CD14-positive monocyte (primary cell): ENCODE measurements at regions not wholly inside any gene's neighbourhood (a gene's known extent, or its start where the extent isn't known, plus 50 kb on each side); places are given as distances from the start of the nearest gene placed in this dataset.

Experiments used
- DNase-seq, 3 donors: peaks; one replicate each; pipeline ENCODE4 v3.0.0-alpha.2; 2011 to 2022
- H2AFZ ChIP-seq: 2 replicates; pipeline ENCODE4 v1.6.0; 2012; ENCODE audit warnings: mild to moderate bottlenecking, low read depth, low read length, inconsistent platforms; ENCODE audit not compliant: insufficient read depth, poor library complexity, severe bottlenecking
- H3K27ac ChIP-seq, 2 donors: 1 replicate in 1 of 2; 2 replicates in 1 of 2; pipeline ENCODE4 v1.5.1; 2012 to 2013; ENCODE audit warnings: low read length in 2 of 2, control low read depth in 1 of 2, inconsistent platforms in 1 of 2, low read depth in 1 of 2, mild to moderate bottlenecking in 1 of 2
- H3K27me3 ChIP-seq, 2 donors: one replicate each; pipeline versions ENCODE4 v1.6.0 to v1.6.1; 2011 to 2013; ENCODE audit warnings: low read length in 2 of 2; ENCODE audit not compliant: control insufficient read depth in 2 of 2, insufficient read depth in 2 of 2
- H3K36me3 ChIP-seq, 2 donors: replicated peaks in 1 of 2; 1 replicate in 1 of 2; 2 replicates in 1 of 2; pipeline versions ENCODE4 v1.5.1 to v1.6.1; 2012 to 2013; ENCODE audit warnings: low read length in 2 of 2, control low read depth in 1 of 2, inconsistent platforms in 1 of 2, mild to moderate bottlenecking in 1 of 2; ENCODE audit not compliant: insufficient read depth in 2 of 2, control insufficient read depth in 1 of 2
- H3K4me1 ChIP-seq, 2 donors: 1 replicate in 1 of 2; 2 replicates in 1 of 2; pipeline versions ENCODE4 v1.5.1 to v1.6.1; 2012 to 2013; ENCODE audit warnings: low read length in 2 of 2, control low read depth in 1 of 2, inconsistent platforms in 1 of 2, mild to moderate bottlenecking in 1 of 2, moderate library complexity in 1 of 2; ENCODE audit not compliant: insufficient read depth in 2 of 2, control insufficient read depth in 1 of 2
- H3K4me2 ChIP-seq: replicated peaks from 2 replicates; pipeline ENCODE3; 2012; ENCODE audit warnings: low read length, moderate library complexity, mild to moderate bottlenecking; ENCODE audit not compliant: poor library complexity, severe bottlenecking; ENCODE audit errors: extremely low read depth
- H3K4me3 ChIP-seq, 3 experiments: fragments of 200-600 bp in 1 of 3; sonication (generic) in 1 of 3; replicated peaks in 1 of 3; 1 replicate in 2 of 3; 2 replicates in 1 of 3; pipeline ENCODE4 v1.5.1; 2011 to 2013; ENCODE audit warnings: low read length in 3 of 3, mild to moderate bottlenecking in 3 of 3, control low read depth in 2 of 3, low read depth in 2 of 3, inconsistent platforms in 1 of 3, moderate library complexity in 1 of 3
- H3K79me2 ChIP-seq: 2 replicates; pipeline ENCODE4 v1.6.0; 2012; ENCODE audit warnings: mild to moderate bottlenecking, control low read depth, inconsistent platforms, low read length, moderate library complexity; ENCODE audit not compliant: insufficient read depth
- H3K9ac ChIP-seq: 2 replicates; pipeline ENCODE4 v1.6.0; 2017; ENCODE audit warnings: low read length, mild to moderate bottlenecking; ENCODE audit not compliant: insufficient read depth, poor library complexity, severe bottlenecking
- H3K9me3 ChIP-seq, 2 donors: replicated peaks in 1 of 2; 1 replicate in 1 of 2; 2 replicates in 1 of 2; pipeline versions ENCODE4 v1.5.1 to v1.6.1; 2012 to 2013; ENCODE audit warnings: low read length in 2 of 2, control low read depth in 1 of 2; ENCODE audit not compliant: control insufficient read depth in 1 of 2, insufficient read depth in 1 of 2
- H4K20me1 ChIP-seq: 2 replicates; pipeline ENCODE4 v1.6.0; 2012; ENCODE audit warnings: mild to moderate bottlenecking, low read length, control low read depth, moderate library complexity; ENCODE audit not compliant: insufficient read depth
- H3K27ac Mint-ChIP-seq, 7 donors: one replicate each; pipeline ENCODE4 v1.8.0; 2020; ENCODE audit warnings: mild to moderate bottlenecking in 7 of 7, mixed read lengths in 7 of 7, moderate library complexity in 6 of 7, inconsistent platforms in 2 of 7
- H3K27me3 Mint-ChIP-seq, 3 donors: one replicate each; pipeline ENCODE4 v1.8.0; 2021 to 2022; ENCODE audit warnings: low read depth in 3 of 3, mild to moderate bottlenecking in 3 of 3, mixed read lengths in 3 of 3, moderate library complexity in 3 of 3, inconsistent platforms in 1 of 3
- H3K36me3 Mint-ChIP-seq, 2 donors: one replicate each; pipeline ENCODE4 v1.8.0; 2020; ENCODE audit warnings: mixed read lengths in 2 of 2, inconsistent platforms in 1 of 2, mild to moderate bottlenecking in 1 of 2
- H3K4me1 Mint-ChIP-seq: one replicate; pipeline ENCODE4 v1.8.0; 2020; ENCODE audit warnings: mild to moderate bottlenecking, mixed read lengths
- H3K4me3 Mint-ChIP-seq, 2 donors: one replicate each; pipeline ENCODE4 v1.8.0; 2020; ENCODE audit warnings: mild to moderate bottlenecking in 2 of 2, mixed read lengths in 2 of 2, moderate library complexity in 1 of 2
- H3K9me3 Mint-ChIP-seq, 7 donors: one replicate each; pipeline ENCODE4 v1.8.0; 2020 to 2022; ENCODE audit warnings: mixed read lengths in 7 of 7, mild to moderate bottlenecking in 6 of 7, moderate library complexity in 6 of 7, inconsistent platforms in 2 of 7
- CTCF ChIP-seq: fragments of 200-600 bp; IDR thresholded peaks from one replicate; pipeline ENCODE4 v1.8.0; 2022; ENCODE audit warnings: antibody characterized with exemption, mild to moderate bottlenecking
- WGBS: methylation state at CpG from one replicate; pipeline ENCODE4 v1.1.5; 2013; ENCODE audit warnings: missing lambda C conversion rate; ENCODE audit not compliant: insufficient coverage; 5-methylcytosine and 5-hydroxymethylcytosine counted together
- intact Hi-C, 2 donors: fragments of 100-400 bp; cut with micrococcal nuclease; formaldehyde crosslinking; loops; one replicate each; pipeline versions ENCODE4 v1.15.0 to v1.15.1; 2023

- Histone ChIP-seq H3K9me3 (peaks cover 0 to 6% of the 10 kb centered on the region in 2 donors), H3K79me2 (no peaks in the 10 kb centered on the region), H3K4me1 (no peaks in the 10 kb centered on the region), H4K20me1 (no peaks in the 10 kb centered on the region), H2AFZ (no peak overlapping the region), H3K36me3 (no peaks in the 10 kb centered on the region), H3K4me3 (no peak overlapping the region), H3K27ac (no peak overlapping the region), H3K27me3 (no peaks in the 10 kb centered on the region), H3K4me2 (no peak overlapping the region), H3K9ac (no peak overlapping the region)
- DNase-seq = no peak
- no peak overlapping the region for H3K27ac Mint-ChIP-seq
- no peaks in the 10 kb centered on the region for H3K36me3 Mint-ChIP-seq
- peaks cover 2 to 12% (median 5%) of the 10 kb centered on the region in 7 donors for H3K9me3 Mint-ChIP-seq
- no peak overlapping the region for H3K4me3 Mint-ChIP-seq
- TF ChIP-seq CTCF = no peak
- WGBS = 82% methylated on average over 10 of the region's 11 CpGs
- H3K27me3 Mint-ChIP-seq = no peaks in the 10 kb centered on the region
- no peaks in the 10 kb centered on the region for H3K4me1 Mint-ChIP-seq
- intact Hi-C loops = no loop called here
These were observed 90.7 kb upstream of the KCNK2 start for GRCh38 chr1:214991691-214992315.

GRCh38 chr1:214993419-214993818, 89.1 kb upstream of the KCNK2 start:
- H3K4me1 Mint-ChIP-seq = no peaks in the 10 kb centered on the region
- no peaks in the 10 kb centered on the region for H3K27me3 ChIP-seq
- no peak for DNase-seq
- H3K9me3 Mint-ChIP-seq = peaks cover 2 to 15% (median 5%) of the 10 kb centered on the region in 7 donors
- H3K27me3 Mint-ChIP-seq = no peaks in the 10 kb centered on the region
- H3K36me3 ChIP-seq = no peaks in the 10 kb centered on the region
- H3K4me3 Mint-ChIP-seq = no peak overlapping the region
- H3K36me3 Mint-ChIP-seq = no peaks in the 10 kb centered on the region
- H3K27ac Mint-ChIP-seq = no peak overlapping the region
- H3K79me2 ChIP-seq = no peaks in the 10 kb centered on the region
- H3K9ac ChIP-seq = no peak overlapping the region
- no peak overlapping the region for H3K4me3 ChIP-seq
- H3K4me2 ChIP-seq = no peak overlapping the region
- H3K4me1 ChIP-seq = no peaks in the 10 kb centered on the region
- H2AFZ ChIP-seq = no peak overlapping the region
- TF ChIP-seq CTCF = no peak
- intact Hi-C loops = no loop called here
- H3K9me3 ChIP-seq = peaks cover 0 to 6% of the 10 kb centered on the region in 2 donors
- no peak overlapping the region for H3K27ac ChIP-seq
- no peaks in the 10 kb centered on the region for H4K20me1 ChIP-seq
